OCI-LY1 (cell line): ENCODE measurements at regions not wholly inside any gene's neighbourhood (a gene's known extent, or its start where the extent isn't known, plus 50 kb on each side); places are given as distances from the start of the nearest gene placed in this dataset.

Source experiments
- CTCF ChIP-seq: fragments of 200-600 bp; sonication (generic), shearing (Covaris generic); IDR thresholded peaks from 2 replicates; pipeline ENCODE4 v1.5.1; 2017; ENCODE audit warnings: mild to moderate bottlenecking, antibody characterized with exemption, low read length, moderate library complexity, mixed read lengths
- EZH2 ChIP-seq: fragments of 200-600 bp; sonication (generic), shearing (Covaris generic); IDR thresholded peaks from 2 replicates; pipeline ENCODE4 v1.8.0; 2017; ENCODE audit warnings: borderline replicate concordance, mixed run types, mild to moderate bottlenecking, antibody characterized with exemption, low read length, moderate library complexity, mixed read lengths

- no peak for TF ChIP-seq CTCF
- TF ChIP-seq EZH2 = no peak
These were observed 145.3 kb downstream of the SEC16B start for GRCh38 chr1:177824508-177824982.
